GM06990 (cell line): ENCODE measurements at regions not wholly inside any gene's neighbourhood (a gene's known extent, or its start where the extent isn't known, plus 50 kb on each side); places are given as distances from the start of the nearest gene placed in this dataset.

Experiments
- DNase-seq: peaks from one replicate; pipeline ENCODE4 v3.0.0-alpha.2; 2011; ENCODE audit not compliant: insufficient read length; ENCODE audit errors: extremely low read depth
- H3K27me3 ChIP-seq: replicated peaks from 2 replicates; pipeline ENCODE4 v1.6.0; 2011; ENCODE audit warnings: low read length; ENCODE audit not compliant: control insufficient read depth, insufficient read depth
- H3K36me3 ChIP-seq: 2 replicates; pipeline ENCODE4 v1.5.1; 2011; ENCODE audit warnings: low read length; ENCODE audit not compliant: control insufficient read depth, insufficient read depth
- H3K4me3 ChIP-seq: replicated peaks from 2 replicates; pipeline ENCODE4 v1.5.1; 2011; ENCODE audit warnings: low read depth, mild to moderate bottlenecking, control low read depth, low read length
- TF ChIP-seq, protein P1 (sequence below): IDR thresholded peaks from 2 replicates; pipeline ENCODE4 v1.5.1; 2011; ENCODE audit warnings: low read length, control low read depth, mild to moderate bottlenecking, inconsistent platforms; ENCODE audit not compliant: insufficient read depth, poor library complexity, severe bottlenecking

DNA sequence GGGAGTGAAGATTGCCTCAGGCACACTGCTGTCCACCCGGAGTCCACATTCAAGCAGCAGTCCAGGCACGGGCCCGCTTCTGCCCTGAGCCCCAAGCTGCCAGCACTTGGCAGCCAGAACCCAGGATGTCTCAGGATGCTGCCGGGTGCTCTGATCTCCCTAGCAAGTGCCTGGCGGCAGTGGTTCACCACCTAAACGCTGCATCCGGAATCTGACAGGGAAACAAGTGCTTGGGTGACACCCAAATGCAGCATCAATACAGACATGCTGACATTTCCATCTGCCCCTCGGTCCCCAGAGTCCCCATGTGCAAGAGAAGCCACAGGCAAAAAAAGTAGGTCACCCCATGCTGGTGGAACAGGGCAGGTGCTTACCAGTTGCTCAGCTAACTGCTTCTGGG lies 197.1 kb upstream of the RPL38 start:
- Histone ChIP-seq H3K36me3 (no peaks in the 10 kb centered on the region), H3K27me3 (no peaks in the 10 kb centered on the region; the same call in none of the 2 replicates), H3K4me3 (no peak overlapping the region)
- DNase-seq = no peak
- TF ChIP-seq, protein P1, sequence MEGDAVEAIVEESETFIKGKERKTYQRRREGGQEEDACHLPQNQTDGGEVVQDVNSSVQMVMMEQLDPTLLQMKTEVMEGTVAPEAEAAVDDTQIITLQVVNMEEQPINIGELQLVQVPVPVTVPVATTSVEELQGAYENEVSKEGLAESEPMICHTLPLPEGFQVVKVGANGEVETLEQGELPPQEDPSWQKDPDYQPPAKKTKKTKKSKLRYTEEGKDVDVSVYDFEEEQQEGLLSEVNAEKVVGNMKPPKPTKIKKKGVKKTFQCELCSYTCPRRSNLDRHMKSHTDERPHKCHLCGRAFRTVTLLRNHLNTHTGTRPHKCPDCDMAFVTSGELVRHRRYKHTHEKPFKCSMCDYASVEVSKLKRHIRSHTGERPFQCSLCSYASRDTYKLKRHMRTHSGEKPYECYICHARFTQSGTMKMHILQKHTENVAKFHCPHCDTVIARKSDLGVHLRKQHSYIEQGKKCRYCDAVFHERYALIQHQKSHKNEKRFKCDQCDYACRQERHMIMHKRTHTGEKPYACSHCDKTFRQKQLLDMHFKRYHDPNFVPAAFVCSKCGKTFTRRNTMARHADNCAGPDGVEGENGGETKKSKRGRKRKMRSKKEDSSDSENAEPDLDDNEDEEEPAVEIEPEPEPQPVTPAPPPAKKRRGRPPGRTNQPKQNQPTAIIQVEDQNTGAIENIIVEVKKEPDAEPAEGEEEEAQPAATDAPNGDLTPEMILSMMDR = no peak

DNA sequence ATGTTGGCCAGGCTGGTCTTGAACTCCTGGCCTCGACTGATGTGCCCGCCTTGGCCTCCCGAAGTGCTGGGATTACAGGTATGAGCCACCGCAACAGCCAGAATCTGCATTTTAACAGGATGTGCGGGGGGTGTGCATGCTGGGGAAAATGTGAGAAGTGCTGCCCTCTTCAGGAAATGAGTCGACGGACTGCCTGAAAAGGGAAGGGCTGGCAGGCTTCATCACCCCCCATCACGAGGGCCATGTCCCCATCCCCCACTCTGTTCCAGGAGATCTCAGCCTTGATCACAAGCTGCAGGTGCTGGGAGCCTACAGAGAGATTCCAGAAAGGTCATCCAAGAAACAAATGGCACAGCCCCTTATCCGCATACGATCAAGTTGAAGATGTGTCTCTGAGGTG lies 195.3 kb upstream of the RPL38 start:
- TF ChIP-seq, protein P1 = peak; percentile 39
- no peaks in the 10 kb centered on the region for H3K36me3 ChIP-seq
- no peaks in the 10 kb centered on the region; the same call in none of the 2 replicates for H3K27me3 ChIP-seq
- DNase-seq = no peak
- H3K4me3 ChIP-seq = no peak overlapping the region

DNA sequence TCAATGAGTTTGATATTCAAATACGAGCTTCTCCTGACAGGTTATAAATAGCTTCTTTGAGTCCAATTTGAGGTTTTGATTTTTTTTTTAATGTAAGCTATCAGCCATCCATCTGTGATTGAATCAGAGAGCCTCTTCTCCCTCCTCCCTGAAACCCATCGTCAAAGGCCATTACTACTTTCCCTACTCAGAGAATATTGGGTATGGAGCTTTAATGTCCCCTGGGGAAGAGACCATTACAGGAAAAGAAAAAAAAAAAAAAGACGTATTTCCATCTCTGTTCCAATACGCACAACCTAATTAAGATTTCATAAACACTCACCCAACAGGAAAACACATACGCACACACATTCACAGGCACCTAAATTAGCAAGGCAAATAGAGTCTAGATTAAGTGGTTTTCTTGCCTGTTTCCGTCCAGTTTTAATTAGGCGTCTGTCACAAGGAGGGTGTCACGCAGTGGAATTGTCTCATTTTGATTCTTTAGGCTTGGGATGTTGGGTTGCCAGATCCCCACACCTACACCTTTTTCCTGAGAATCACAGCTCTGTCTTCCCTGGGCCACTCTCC lies 194.3 kb upstream of the RPL38 start:
- TF ChIP-seq, protein P1 = no peak
- DNase-seq = no peak
- Histone ChIP-seq H3K27me3 (no peaks in the 10 kb centered on the region; the same call in 1 of the 2 replicates), H3K36me3 (no peaks in the 10 kb centered on the region), H3K4me3 (no peak overlapping the region)

DNA sequence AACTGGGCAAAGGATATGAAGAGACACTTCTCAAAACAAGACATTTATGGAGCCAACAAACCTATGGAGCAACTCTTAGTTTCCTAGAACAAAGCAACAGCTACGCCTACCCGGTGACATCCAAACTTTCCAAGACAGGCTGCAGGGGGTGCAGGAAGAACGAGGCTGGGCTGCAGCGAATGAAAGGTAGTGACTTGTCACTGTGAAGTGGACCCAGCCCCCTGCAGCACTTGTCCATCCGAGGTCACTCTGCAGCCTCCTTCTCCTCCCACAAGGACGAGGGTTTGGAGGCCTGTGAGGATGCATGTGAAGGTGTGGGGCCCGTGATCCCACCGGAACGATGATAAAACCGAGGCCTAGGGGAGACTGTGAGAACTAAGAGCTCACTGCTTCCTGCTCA lies 192.6 kb upstream of the RPL38 start:
- Histone ChIP-seq H3K27me3 (no peaks in the 10 kb centered on the region; the same call in 1 of the 2 replicates), H3K4me3 (no peak overlapping the region), H3K36me3 (no peaks in the 10 kb centered on the region)
- DNase-seq = no peak
- TF ChIP-seq, protein P1 = no peak

DNA sequence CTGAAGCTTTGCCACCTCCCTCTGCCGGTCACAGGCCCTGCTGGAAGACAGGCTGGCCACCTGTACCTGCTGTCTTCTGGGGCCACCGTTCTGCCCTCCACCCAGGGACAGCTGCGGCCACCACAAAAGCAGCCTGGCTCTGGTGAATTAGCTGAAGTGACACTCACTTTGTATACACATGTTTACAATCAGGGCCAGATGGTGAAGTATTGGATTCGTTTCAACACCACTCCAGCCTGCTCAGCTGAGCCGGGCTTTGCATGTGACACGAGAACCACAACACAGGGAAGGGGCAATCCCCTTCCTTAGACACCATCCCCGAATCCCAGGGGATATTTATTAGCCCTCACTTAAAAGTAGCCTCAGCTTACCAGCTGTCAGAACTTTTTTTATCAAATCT lies 191.5 kb upstream of the RPL38 start:
- DNase-seq = no peak
- Histone ChIP-seq H3K36me3 (no peaks in the 10 kb centered on the region), H3K4me3 (no peak overlapping the region), H3K27me3 (no peaks in the 10 kb centered on the region; the same call in 1 of the 2 replicates)
- TF ChIP-seq, protein P1 = no peak

DNA sequence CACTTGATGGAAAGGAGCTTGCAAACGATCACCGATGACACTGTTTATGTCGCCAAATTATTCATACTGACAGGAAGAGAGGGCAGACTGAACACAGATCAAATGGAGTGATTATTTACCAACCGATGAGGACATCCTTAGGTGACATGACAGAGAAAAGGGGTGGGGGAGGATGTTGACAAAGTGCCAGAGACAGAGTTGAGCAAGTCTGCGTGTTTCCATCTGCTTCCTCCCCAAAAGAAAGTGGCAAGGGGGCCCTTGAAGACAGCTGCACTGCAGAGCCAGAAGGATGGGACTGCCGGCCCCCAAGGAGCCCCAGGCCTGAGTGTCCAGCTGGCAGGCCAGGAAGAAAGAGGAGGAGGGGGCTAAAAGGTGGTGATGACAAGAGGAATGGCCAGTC lies 191.0 kb upstream of the RPL38 start:
- DNase-seq = no peak
- TF ChIP-seq, protein P1 = no peak

More for the DNA sequence above, 191.0 kb upstream of the RPL38 start:
- Histone ChIP-seq H3K27me3 (no peaks in the 10 kb centered on the region; the same call in 1 of the 2 replicates), H3K4me3 (no peak overlapping the region), H3K36me3 (no peaks in the 10 kb centered on the region)
